GDM1 (cell line): ENCODE measurements at regions not wholly inside any gene's neighbourhood (a gene's known extent, or its start where the extent isn't known, plus 50 kb on each side); places are given as distances from the start of the nearest gene placed in this dataset.
"Not testable (repeated sequence)": the region's sequence is repeated elsewhere in the genome, so short reads cannot be mapped to it uniquely, and the experiment has no call there.

Experiments
- DNase-seq: peaks from one replicate; lab custom pipeline; 2025; lab: John Stamatoyannopoulos, UW

DNA sequence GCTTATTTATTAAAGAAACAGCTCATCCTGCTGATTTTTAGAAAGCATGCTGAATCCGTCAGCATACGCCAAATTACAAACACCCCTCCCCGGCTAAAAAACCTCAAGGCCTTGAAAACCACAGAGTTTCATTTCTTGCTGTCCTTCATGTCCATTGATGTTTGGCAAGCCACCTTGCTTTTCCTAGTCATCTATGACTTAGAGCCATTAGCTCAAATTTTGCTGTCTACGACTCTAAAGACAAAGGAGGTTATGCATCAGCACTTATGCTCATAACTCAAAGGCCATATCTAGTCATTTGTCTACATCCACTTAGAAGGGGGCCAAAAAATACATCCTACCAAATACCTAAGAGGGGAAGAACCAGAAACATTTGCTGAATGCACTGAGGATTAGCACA lies 925.1 kb downstream of the PCDH7 start:
- no peak for DNase-seq

DNA sequence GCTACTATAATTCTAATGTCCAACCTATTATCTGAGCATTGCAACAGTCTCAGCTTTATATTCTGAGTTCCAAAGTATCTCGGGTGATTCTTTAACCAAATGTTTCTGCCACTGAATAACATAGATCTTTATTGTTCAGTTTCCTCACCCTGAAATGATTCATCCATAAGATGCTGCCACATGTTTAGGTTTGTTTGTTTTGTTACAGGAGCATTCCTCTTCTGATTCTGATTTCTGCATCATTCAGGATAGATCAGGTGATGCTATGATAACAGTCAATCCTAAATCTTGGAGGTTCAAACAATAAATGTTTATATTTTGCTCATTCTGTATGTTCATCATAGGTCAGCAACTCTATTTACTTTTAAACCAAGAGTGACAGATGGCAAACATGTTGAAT lies 927.6 kb downstream of the PCDH7 start:
- DNase-seq = no peak

DNA sequence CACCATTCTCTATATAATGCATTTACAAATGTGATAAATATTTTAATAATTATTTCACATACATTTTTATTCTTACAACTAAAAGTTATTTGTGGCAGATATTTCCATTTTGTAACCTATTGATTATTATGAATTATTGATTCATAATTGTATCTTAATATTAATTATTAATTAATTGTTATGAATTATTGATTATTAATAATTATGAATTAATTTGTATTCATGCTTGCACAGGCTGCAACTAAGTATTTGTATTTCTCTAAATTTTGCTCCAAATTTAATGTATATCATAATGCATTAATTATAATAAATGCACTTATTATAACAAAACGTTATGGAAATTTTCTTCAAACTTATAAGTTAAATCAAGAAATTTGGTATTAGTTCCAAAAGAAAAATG lies 929.7 kb downstream of the PCDH7 start:
- no peak for DNase-seq

DNA sequence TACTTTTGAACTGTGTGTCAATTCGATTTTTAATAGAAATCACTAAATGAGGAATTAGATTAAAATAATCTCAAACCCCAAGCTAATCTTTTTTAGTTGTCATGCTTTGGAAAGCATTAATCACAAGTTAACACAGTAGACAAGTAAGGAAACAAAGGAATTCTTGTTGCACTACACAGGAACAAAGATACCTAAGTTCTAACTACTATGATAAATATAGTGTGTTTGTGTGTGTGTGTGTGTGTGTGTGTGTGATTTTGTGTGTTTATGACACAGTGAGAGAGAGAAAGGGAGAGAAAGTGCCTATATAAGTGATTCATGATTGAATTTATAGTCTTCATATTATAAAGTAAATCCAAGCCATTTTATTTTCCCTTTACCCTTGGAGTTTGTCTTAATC lies 931.4 kb downstream of the PCDH7 start:
- DNase-seq = no peak

DNA sequence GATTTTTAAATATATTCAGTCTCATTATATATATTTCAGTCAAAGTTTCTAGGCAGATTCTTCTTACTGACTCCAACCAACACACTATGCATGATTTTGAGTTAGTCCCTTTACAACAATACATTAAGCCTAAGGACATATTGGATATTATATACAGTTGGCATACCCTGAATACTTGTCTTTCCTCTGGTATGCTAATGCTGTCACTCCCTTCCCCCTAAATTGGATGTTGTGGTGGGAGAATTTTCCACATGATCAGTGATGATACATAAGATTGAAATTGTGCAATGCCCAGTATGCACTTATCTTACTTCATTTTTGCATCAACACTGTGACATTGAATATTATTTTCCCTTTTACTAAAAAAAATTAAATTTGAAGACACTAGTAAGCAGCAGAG lies 935.2 kb downstream of the PCDH7 start:
- DNase-seq = no peak

DNA sequence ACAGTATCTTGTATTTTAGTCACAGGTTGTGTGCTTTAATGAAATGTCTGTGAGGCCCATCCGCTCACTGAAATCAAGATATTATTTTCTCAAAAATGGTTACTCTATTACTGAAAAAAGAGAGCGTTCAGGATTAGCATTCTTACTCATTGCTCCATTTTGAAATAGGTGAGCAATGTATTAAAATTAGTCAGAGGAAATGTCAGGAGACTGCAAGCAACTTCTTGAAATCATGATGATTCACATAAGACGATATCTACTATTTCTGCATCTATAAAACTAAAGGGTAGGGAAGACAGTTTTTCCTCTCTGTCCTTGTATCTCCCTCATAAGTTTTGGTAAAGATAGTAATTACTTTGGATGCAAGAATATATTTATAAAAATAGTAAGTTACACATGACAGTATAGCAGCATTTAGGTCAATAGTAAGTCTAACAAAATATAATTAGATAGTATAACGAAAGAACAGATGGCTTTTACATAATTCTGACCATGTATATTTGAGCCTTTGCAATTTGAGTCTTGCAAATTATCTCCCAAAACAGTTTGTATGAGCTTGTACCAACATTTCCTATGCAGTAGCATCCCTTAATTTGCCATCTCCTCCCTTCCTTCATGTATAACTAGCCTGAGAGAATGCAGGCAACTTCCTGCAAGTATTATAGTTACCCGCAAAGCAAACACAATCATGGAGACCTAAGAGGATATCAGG lies 937.8 kb downstream of the PCDH7 start:
- no peak for DNase-seq

DNA sequence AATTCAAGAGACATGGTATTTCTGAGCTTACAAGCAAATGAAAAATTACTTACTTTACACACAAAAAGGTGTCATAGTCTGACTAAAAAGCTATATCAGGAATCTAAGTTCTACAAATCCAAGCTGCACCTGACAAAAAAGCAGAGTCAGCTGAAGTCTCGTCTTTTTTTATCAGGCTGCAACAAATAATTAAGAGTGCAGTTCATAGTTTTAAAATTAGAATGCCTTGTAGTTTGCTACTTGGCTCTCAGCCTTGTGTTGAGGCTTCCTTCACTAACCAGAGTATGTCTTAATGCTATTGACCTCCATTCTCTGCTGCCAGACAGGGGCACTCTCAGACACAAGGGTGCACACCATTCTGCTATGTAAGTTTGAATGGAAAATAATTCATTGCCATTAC lies 940.7 kb downstream of the PCDH7 start:
- no peak for DNase-seq

DNA sequence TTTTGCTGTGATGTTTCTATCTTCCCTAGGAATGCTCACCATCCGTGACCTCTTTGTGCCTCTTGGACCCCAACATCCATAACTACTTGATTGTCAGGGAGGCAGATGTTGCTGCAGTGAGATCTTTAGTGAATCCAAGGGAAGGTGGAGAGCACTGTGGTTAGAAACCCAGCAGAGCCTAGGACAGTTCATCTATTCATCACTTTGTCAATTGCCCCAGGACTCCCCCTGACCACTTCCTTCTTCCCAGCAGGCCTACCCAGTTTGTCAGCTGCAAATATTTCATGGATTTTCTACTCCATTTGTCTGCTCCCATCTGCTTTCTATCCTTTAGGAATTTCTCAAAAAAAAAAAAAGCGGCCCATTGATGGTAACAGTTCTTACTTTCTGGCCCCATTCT lies 942.8 kb downstream of the PCDH7 start:
- no peak for DNase-seq

DNA sequence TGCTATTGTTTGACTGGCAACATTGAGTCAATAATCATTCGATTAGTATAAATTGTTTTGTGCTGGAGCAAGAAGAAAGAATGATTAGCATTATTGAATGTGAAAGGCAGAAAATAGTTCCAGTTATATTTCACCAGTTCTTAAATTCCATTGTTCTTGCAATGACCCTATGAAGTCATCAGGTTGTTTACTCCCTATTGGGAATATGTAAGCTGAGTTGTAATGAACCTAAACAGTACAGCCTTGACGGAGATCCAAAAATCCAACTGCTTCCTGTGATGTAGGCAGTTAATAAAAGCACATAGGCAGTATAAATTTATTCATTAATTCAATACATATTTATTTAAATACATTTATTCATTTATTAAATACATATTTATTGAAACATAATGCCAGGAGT lies 947.5 kb downstream of the PCDH7 start:
- DNase-seq = no peak

DNA sequence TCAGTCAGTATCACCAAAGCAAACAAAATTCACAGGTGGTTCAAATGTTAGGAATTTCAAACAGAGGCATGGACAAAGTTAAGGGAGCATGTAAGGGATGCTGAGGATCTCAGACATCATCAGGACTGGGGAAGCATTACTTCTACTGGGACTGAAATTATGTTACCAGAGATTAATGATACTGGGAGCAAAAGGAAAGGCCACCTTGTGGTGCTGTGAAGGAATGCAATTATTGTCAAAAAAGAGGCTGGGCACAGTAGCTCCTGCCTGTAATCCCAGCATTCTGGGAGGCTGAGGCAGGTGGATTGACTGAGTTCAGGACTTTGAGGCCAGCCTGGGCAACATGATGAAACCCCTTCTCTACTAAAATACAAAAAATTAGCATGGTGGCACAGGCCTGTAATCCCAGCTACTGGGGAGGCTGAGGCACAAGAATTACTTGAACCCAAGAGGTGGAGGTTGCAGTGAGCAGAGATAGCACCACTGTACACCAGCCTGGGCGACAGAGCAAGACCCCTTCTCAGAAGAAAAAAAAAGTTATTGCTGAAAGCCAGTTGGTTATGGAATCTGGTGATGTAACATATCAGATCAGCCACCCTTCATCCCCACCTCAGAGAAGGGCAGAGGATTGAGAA lies 954.3 kb downstream of the PCDH7 start:
- DNase-seq = no peak

DNA sequence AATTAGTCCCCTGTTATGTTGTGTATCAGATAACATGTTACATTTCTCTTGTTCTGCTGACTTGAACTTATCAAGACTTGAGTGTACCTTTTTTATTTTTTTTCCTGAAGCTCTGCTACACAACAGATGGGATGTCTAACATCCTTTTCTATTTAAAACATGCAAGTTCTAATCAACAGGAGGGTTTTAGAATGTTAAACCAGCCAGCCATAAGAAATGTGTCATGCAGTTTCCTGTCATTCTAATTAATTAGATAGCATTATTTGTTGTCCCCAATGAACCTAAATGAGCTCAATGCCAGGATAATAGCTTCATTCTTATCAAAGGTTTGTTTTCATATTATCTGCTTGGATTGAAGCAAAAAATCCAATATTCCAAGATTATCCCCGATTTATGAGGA lies 958.2 kb downstream of the PCDH7 start:
- DNase-seq = no peak

DNA sequence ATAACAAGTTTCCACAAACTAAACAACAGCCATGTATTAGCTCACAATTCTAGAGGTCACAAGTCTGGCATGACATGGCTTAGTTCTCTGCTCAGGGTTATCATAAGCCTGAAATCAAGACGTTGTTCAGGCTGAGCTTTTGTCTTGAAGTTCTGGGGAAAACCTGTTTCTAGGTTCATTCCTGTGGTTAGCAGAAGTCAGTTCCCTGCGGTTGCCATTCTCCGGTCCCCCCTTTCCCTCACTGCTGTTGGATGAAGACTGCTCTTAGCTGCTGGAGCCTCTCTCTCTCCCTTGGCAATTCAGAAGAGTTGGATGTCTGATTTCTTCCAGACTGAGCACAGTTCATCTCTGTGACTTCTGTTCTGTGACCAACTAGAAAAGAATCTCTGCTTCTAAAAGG lies 962.6 kb downstream of the PCDH7 start:
- DNase-seq = no peak

DNA sequence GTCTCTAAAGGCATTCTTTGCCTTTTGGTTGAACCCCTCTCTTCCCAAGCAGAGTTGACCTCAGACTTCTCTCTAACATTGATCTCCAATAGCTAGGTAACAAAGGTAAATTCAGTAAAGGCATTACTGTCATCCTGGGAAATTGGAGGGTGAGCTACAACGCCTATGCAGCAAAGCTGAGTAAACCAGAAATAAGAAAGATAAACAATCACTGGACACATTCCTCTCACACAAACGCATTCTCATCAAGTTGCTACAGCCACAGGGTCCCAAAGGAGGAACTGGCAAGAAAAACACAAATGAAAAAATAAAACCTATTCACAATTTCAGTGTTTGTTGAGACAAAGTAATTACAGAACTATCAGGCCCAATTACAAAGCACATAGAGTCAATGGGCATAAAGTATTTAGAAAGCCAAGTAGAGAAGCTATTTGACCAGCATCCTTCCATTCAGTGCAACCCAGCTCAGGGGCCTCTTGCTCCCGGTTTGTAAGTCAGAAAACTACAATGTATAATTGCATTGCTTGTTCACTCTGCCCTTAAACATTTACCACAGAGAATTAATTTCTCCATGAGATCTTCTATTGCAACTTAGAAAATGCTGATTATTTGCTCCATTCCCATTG lies 967.7 kb downstream of the PCDH7 start:
- DNase-seq = no peak

DNA sequence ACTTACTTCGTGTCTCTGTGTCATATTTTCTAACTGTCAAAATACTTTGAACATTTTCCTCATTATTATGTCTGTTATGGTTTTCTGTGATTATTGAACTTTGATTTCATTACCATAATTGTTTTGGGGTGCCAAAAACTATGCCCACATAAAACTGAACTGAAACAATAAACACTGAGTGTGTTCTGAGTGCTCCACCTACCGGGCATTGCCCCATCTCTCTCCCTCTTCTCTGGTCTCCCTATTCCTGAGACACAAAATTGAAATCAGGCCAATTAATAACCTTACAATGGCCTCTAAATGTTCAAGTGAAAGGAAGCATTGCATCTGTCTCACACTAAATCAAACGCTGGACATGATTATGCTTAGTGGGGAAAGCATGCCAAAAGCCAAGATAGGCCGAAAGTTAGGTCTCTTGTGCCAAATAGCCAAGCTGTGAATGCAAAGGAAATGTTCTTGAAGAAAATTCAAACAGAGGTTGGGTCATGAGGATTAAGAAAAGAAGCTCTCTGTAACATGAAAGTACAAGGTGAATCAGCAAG lies 972.3 kb downstream of the PCDH7 start:
- DNase-seq = no peak

DNA sequence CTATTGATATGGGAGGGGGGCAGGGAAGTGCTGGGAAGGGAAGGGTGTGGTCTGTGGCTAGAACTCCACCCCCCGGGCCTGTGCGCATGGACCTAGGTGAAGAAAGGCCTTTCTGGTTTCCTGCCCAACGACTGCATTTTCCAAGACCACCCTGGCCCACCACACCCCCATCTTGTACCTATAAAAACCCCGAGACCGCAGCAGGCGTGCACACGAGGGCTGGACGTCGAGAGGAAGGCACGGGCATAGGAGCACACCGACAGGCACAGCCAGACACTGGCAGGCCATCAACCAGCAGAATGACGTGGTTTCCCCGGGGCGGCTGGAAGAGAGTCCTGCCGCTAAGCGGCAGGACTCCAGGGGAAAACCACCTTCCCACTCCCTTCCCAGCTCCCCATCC lies 981.1 kb downstream of the PCDH7 start:
- DNase-seq = no peak

DNA sequence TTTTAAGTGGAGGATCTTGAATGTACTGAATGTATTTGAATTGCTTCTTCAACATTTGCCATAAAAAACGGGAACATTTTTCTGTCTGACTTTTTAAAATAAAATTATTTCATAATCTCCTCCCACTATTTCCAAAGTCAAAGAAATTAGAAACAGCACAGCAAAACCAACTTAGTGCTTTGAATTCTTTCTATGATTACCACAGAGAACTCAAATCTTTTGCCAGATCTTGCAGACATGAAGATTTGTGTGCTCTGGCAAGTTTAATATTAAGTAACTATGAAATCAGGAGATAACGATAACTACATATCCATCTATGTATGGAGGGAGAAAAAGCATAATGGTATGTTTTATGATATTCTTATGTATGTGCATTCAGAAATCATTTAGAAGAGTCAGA lies 982.2 kb downstream of the PCDH7 start:
- DNase-seq = no peak

DNA sequence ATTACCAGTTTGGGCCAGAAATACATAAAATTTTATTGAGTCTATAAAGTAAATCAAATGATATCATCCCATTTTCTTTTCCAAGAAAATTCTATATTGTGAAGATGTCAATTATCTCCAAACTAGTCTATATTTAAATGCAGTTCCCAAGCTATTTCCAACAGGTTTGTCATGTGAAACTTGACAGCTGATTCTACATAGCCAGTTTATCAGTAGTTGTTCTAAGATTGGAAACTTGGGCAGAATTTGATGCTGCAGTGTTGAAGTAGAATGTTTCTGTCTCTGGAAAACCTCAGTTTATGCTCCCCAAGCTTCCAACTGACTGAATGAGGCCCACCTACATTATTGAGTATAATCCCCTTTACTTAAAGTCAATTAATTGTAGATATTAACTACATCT lies 994.1 kb downstream of the PCDH7 start:
- DNase-seq = no peak

DNA sequence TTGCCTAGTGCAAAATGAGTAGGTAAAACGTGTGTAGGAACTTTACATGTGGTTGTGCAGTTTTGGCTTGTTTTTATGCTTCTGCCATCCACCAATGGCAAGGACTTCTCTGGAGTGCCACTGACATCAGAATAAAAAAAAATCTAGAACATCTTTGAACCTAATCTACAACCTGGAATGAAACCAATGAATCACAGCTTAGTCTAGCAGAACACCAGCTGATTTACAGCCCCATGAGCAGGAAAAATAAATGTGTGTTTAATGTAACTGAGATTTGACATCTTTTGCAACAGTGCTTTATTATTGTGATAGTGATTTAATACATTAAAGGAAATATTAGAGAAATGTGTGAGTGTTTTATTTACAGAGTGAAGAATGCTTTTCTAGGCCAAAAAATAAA lies 995.1 kb downstream of the PCDH7 start:
- no peak for DNase-seq

DNA sequence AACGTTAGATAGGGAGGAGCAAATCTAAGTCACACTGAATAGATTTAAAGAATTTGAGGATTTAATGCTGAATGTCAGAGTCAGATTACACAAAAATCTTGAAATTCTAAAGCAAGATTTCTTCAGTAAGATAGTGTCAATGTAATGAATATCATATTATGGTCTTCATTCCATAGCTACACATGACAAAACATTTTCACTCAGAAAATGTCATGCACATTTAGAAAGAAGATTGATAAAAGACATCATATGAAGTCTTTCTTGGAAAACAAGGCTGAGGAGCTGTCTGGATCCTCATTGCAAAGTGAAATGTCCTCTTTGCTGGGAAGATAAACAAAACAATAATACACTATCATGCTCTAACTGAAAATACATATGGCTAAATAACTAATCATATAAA lies 1006.9 kb downstream of the PCDH7 start:
- no peak for DNase-seq

DNA sequence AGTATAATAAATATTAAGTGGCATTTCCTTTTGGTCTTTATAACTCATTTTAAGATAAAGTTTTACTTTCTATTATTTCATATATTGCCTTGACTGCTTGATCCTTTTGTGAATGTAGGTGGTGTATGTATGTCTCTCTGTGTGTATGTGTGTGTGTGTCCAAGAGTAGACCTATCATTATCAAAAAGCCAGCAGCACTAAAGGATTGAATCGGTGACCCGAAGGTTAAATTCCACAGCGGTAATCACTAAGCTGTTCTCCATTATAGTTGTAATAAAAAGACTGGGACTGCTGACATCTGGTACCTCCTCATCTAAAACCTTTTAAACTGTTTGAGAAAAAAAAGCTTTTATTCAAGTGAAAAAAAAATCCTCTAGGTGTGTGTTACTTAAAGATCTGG lies 1014.8 kb downstream of the PCDH7 start:
- DNase-seq = no peak

DNA sequence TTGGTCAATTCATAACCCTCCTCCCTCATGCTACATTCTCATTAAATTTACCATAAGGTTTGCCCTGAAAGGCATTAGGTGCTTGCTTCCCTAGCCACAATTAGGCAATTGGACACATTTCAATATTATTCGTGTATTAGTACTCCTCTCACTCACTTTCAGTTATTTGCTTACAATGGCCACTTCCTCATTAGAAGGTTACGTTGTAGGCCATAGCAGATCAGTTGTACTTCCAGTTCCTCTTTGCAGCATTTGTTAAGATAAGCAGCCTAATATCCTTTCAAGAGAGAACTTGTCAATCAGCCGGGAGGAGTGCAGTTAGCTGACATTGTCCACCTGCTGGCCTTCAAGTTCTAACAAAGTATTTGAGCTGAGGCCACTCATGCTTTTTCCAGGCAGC lies 1017.2 kb downstream of the PCDH7 start:
- no peak for DNase-seq

DNA sequence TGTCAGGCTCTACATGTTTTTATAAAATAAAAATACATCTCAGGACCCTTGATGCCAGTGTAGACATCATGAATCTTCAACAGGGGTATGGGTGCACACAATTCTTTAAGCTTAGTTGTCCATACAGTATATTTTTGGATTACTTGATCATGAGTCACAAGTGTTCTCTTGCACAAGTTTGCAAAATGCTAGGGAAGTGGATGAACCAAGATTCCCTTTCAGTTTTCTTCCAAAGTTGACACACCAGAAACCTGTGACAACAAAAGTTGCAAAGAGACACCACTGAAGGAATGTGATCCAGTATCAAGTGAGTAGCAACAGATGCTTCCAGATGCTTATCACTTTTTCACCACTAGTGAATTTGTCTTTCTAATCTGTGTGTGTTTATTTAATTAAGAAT lies 1021.2 kb downstream of the PCDH7 start:
- no peak for DNase-seq

DNA sequence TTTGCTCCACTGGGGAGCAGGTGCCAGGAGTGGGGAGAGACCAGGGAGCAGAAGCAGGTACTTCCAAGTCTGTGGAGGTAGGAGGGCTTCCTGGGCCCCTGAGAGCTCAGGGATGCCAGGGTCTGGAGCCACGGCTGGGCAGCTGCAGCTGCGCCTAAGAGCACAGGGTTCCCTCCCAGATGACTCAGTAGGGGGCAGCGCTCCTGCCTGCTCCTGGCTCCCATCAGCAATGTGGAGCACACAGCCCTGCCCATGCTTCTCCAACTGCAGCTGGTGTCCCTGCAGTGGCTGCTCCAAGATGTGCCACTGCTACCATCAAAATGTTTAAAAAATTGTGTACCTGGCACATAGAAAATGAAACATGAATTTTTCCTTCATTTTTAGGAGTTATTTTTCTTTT lies 1028.2 kb downstream of the PCDH7 start:
- DNase-seq = no peak

DNA sequence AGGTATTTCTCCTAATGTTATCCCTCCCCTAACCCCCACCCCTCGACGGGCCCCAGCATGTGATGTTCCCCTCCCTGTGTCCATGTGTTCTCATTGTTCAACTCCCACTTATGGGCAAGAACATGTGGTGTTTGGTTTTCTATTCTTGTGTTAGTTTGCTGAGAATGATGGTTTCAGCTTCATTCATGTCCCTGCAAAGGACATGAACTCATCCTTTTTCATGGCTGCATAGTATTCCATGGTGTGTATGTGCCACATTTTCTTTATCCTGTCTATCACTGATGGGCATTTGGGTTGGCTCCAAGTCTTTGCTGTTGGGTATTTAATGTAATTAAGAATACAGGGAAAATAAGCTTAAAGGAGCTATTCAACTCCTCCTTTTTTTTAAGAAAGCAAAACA lies 1030.4 kb downstream of the PCDH7 start:
- not testable (repeated sequence) for DNase-seq
